ENCODE measurements at regions not wholly inside any gene's neighbourhood (a gene's known extent, or its start where the extent isn't known, plus 50 kb on each side); places are given as distances from the start of the nearest gene placed in this dataset.

DNA sequence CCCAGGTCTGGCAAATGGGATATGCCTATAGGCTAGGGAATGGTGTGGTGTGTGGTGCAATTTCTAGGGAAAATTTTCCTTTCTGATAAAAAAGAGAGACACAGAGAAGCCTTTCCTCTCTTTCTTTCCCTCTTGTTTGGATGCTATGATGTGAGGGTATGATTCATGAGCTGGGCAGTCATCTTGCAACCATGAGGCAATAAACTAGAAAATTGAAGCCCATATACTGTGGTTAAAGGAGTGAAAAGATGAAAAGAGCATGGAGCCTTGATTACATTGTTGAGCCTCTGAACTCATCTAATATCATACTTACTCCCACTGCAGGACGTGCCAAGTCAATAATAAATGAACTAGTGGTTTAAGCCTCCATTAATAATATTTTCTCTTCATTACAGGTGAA lies 215.6 kb downstream of the HAUS1 start:
- intact Hi-C loops (cut with DNase I; ENCODE audit: low total_unique reads), result no loop called here
- H3K4me1 ChIP-seq, result no peaks in the 10 kb centered on the region
- H3K4me3 ChIP-seq, result no peak overlapping the region
- H3K27me3 ChIP-seq, result no peaks in the 10 kb centered on the region
- TF ChIP-seq POLR2A (IDR thresholded peaks at IDR 0.05) (no peak), CTCF (IDR thresholded peaks at IDR 0.05) (no peak)
- DNase-seq, result no peak
- no peaks in the 10 kb centered on the region for H3K36me3 ChIP-seq (ENCODE audit: low read depth, missing control alignments)
- WGBS, 2 donors, result 81 to 88% methylated on average over 1 of the region's 1 CpG
- no peaks in the 10 kb centered on the region for H3K9me3 ChIP-seq
- no peak overlapping the region for H3K27ac ChIP-seq

DNA sequence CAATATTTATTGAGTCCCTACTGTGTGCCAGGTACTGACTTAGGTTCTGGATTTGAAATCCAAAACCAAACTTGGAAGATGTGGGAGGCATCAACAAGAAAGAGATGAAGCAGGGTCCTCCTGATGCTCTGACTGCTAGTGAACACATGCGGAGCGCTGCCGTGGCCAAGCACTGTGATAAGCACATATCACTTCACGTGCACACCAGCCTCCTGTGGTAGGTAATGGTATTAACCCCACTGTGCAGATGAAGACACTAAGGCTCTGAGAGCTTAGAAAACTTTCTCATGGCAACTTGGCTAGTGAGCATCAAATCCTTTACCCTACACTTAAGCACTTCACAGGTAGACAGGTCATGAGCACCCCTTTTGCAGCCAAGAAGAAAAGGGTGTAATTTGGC lies 216.1 kb downstream of the HAUS1 start:
- WGBS, 2 donors, result 90 to 95% methylated on average over 4 of the region's 4 CpGs
- no peak for TF ChIP-seq CTCF (IDR thresholded peaks at IDR 0.05)
- no peak for TF ChIP-seq POLR2A (IDR thresholded peaks at IDR 0.05)
- Histone ChIP-seq H3K4me3 (no peak overlapping the region), H3K36me3 (ENCODE audit: low read depth, missing control alignments) (no peaks in the 10 kb centered on the region), H3K9me3 (no peaks in the 10 kb centered on the region), H3K27ac (no peak overlapping the region), H3K4me1 (no peaks in the 10 kb centered on the region), H3K27me3 (no peaks in the 10 kb centered on the region)
- intact Hi-C loops (cut with DNase I; ENCODE audit: low total_unique reads), result no loop called here
- DNase-seq, result no peak

GRCh38 chr18:46320928-46321711 lies 216.9 kb downstream of the HAUS1 start:
- H3K4me3 ChIP-seq, result no peak overlapping the region
- no peaks in the 10 kb centered on the region for H3K4me1 ChIP-seq
- 81 to 93% methylated on average over 3 of the region's 3 CpGs for WGBS, 2 donors
- DNase-seq, result no peak
- no peaks in the 10 kb centered on the region for H3K36me3 ChIP-seq (ENCODE audit: low read depth, missing control alignments)
- H3K27me3 ChIP-seq, result no peaks in the 10 kb centered on the region
- H3K27ac ChIP-seq, result no peak overlapping the region
- intact Hi-C loops (cut with DNase I; ENCODE audit: low total_unique reads), result no loop called here
- H3K9me3 ChIP-seq, result no peaks in the 10 kb centered on the region
- TF ChIP-seq CTCF (IDR thresholded peaks at IDR 0.05) (no peak), POLR2A (IDR thresholded peaks at IDR 0.05) (no peak)

DNA sequence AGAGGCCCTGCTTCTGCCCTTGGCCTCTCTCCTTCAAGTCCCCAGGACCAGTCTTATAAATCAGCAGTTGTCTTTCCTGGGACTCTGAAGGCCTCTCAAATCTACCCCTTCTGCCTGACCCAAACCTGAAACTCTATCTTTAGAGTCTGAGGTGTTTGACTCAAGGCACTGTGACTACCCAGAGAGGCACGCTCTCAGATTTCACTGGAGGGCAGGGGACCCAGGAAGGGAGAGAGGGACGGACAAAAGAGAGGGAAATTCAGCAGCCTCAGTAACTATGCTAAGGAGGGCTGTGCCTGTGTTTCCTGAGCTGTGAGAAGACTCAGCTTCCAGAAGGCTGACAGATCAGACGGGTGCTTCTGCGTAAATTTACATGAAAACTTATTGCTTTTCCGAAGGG lies 217.8 kb downstream of the HAUS1 start:
- Histone ChIP-seq H3K4me3 (no peak overlapping the region), H3K4me1 (no peaks in the 10 kb centered on the region), H3K27me3 (no peaks in the 10 kb centered on the region), H3K36me3 (ENCODE audit: low read depth, missing control alignments) (no peaks in the 10 kb centered on the region), H3K27ac (no peak overlapping the region), H3K9me3 (no peaks in the 10 kb centered on the region)
- 88% methylated on average over 5 of the region's 5 CpGs for WGBS, 2 donors
- intact Hi-C loops (cut with DNase I; ENCODE audit: low total_unique reads), result no loop called here
- TF ChIP-seq POLR2A (IDR thresholded peaks at IDR 0.05) (no peak), CTCF (IDR thresholded peaks at IDR 0.05) (no peak)
- no peak for DNase-seq

DNA sequence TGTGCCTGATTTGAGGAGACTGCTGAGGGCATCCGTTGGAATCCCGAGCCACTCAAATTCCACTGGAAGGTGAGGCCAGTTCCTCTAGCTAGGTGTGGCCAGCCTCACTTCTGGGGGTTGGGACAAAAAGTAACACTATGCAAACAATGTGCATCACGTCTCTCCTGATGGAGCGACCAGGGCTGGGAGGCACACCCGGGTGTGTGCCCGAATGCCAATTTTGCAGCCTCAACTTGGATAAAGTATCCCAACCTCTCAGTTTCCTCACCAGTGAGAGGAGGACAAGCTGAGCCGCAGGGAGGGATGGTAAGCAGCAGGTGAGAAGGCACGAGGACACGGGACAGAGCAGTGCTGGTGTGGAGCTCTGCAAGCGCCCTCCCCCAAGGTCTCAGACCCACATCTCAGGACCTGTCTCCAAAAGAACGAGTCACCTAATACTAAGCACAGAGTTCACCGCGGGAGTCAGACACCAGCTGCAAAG lies 218.3 kb downstream of the HAUS1 start:
- Histone ChIP-seq H3K36me3 (ENCODE audit: low read depth, missing control alignments) (no peaks in the 10 kb centered on the region), H3K27me3 (no peaks in the 10 kb centered on the region), H3K27ac (no peak overlapping the region), H3K9me3 (no peaks in the 10 kb centered on the region), H3K4me1 (no peaks in the 10 kb centered on the region), H3K4me3 (no peak overlapping the region)
- TF ChIP-seq CTCF (IDR thresholded peaks at IDR 0.05), result no peak
- no peak for TF ChIP-seq POLR2A (IDR thresholded peaks at IDR 0.05)
- WGBS, 2 donors, result 66 to 83% methylated on average over 11 to 13 of the region's 13 CpGs
- intact Hi-C loops (cut with DNase I; ENCODE audit: low total_unique reads), result no loop called here
- DNase-seq, result no peak
